CD14-positive monocyte (primary cell): ENCODE measurements at regions not wholly inside any gene's neighbourhood (a gene's known extent, or its start where the extent isn't known, plus 50 kb on each side); places are given as distances from the start of the nearest gene placed in this dataset.
"Not testable (repeated sequence)": the region's sequence is repeated elsewhere in the genome, so short reads cannot be mapped to it uniquely, and the experiment has no call there.

Source experiments
- DNase-seq, 3 donors: peaks; one replicate each; pipeline ENCODE4 v3.0.0-alpha.2; 2011 to 2022
- H2AFZ ChIP-seq: 2 replicates; pipeline ENCODE4 v1.6.0; 2012; ENCODE audit warnings: mild to moderate bottlenecking, low read depth, low read length, inconsistent platforms; ENCODE audit not compliant: insufficient read depth, poor library complexity, severe bottlenecking
- H3K27ac ChIP-seq, 2 donors: 1 replicate in 1 of 2; 2 replicates in 1 of 2; pipeline ENCODE4 v1.5.1; 2012 to 2013; ENCODE audit warnings: low read length in 2 of 2, control low read depth in 1 of 2, inconsistent platforms in 1 of 2, low read depth in 1 of 2, mild to moderate bottlenecking in 1 of 2
- H3K27me3 ChIP-seq, 2 donors: one replicate each; pipeline versions ENCODE4 v1.6.0 to v1.6.1; 2011 to 2013; ENCODE audit warnings: low read length in 2 of 2; ENCODE audit not compliant: control insufficient read depth in 2 of 2, insufficient read depth in 2 of 2
- H3K36me3 ChIP-seq, 2 donors: replicated peaks in 1 of 2; 1 replicate in 1 of 2; 2 replicates in 1 of 2; pipeline versions ENCODE4 v1.5.1 to v1.6.1; 2012 to 2013; ENCODE audit warnings: low read length in 2 of 2, control low read depth in 1 of 2, inconsistent platforms in 1 of 2, mild to moderate bottlenecking in 1 of 2; ENCODE audit not compliant: insufficient read depth in 2 of 2, control insufficient read depth in 1 of 2
- H3K4me1 ChIP-seq, 2 donors: 1 replicate in 1 of 2; 2 replicates in 1 of 2; pipeline versions ENCODE4 v1.5.1 to v1.6.1; 2012 to 2013; ENCODE audit warnings: low read length in 2 of 2, control low read depth in 1 of 2, inconsistent platforms in 1 of 2, mild to moderate bottlenecking in 1 of 2, moderate library complexity in 1 of 2; ENCODE audit not compliant: insufficient read depth in 2 of 2, control insufficient read depth in 1 of 2
- H3K4me2 ChIP-seq: replicated peaks from 2 replicates; pipeline ENCODE3; 2012; ENCODE audit warnings: low read length, moderate library complexity, mild to moderate bottlenecking; ENCODE audit not compliant: poor library complexity, severe bottlenecking; ENCODE audit errors: extremely low read depth
- H3K4me3 ChIP-seq, 3 experiments: fragments of 200-600 bp in 1 of 3; sonication (generic) in 1 of 3; replicated peaks in 1 of 3; 1 replicate in 2 of 3; 2 replicates in 1 of 3; pipeline ENCODE4 v1.5.1; 2011 to 2013; ENCODE audit warnings: low read length in 3 of 3, mild to moderate bottlenecking in 3 of 3, control low read depth in 2 of 3, low read depth in 2 of 3, inconsistent platforms in 1 of 3, moderate library complexity in 1 of 3
- H3K79me2 ChIP-seq: 2 replicates; pipeline ENCODE4 v1.6.0; 2012; ENCODE audit warnings: mild to moderate bottlenecking, control low read depth, inconsistent platforms, low read length, moderate library complexity; ENCODE audit not compliant: insufficient read depth
- H3K9ac ChIP-seq: 2 replicates; pipeline ENCODE4 v1.6.0; 2017; ENCODE audit warnings: low read length, mild to moderate bottlenecking; ENCODE audit not compliant: insufficient read depth, poor library complexity, severe bottlenecking
- H3K9me3 ChIP-seq, 2 donors: replicated peaks in 1 of 2; 1 replicate in 1 of 2; 2 replicates in 1 of 2; pipeline versions ENCODE4 v1.5.1 to v1.6.1; 2012 to 2013; ENCODE audit warnings: low read length in 2 of 2, control low read depth in 1 of 2; ENCODE audit not compliant: control insufficient read depth in 1 of 2, insufficient read depth in 1 of 2
- H4K20me1 ChIP-seq: 2 replicates; pipeline ENCODE4 v1.6.0; 2012; ENCODE audit warnings: mild to moderate bottlenecking, low read length, control low read depth, moderate library complexity; ENCODE audit not compliant: insufficient read depth
- H3K27ac Mint-ChIP-seq, 7 donors: one replicate each; pipeline ENCODE4 v1.8.0; 2020; ENCODE audit warnings: mild to moderate bottlenecking in 7 of 7, mixed read lengths in 7 of 7, moderate library complexity in 6 of 7, inconsistent platforms in 2 of 7
- H3K27me3 Mint-ChIP-seq, 3 donors: one replicate each; pipeline ENCODE4 v1.8.0; 2021 to 2022; ENCODE audit warnings: low read depth in 3 of 3, mild to moderate bottlenecking in 3 of 3, mixed read lengths in 3 of 3, moderate library complexity in 3 of 3, inconsistent platforms in 1 of 3
- H3K36me3 Mint-ChIP-seq, 2 donors: one replicate each; pipeline ENCODE4 v1.8.0; 2020; ENCODE audit warnings: mixed read lengths in 2 of 2, inconsistent platforms in 1 of 2, mild to moderate bottlenecking in 1 of 2
- H3K4me1 Mint-ChIP-seq: one replicate; pipeline ENCODE4 v1.8.0; 2020; ENCODE audit warnings: mild to moderate bottlenecking, mixed read lengths
- H3K4me3 Mint-ChIP-seq, 2 donors: one replicate each; pipeline ENCODE4 v1.8.0; 2020; ENCODE audit warnings: mild to moderate bottlenecking in 2 of 2, mixed read lengths in 2 of 2, moderate library complexity in 1 of 2
- H3K9me3 Mint-ChIP-seq, 7 donors: one replicate each; pipeline ENCODE4 v1.8.0; 2020 to 2022; ENCODE audit warnings: mixed read lengths in 7 of 7, mild to moderate bottlenecking in 6 of 7, moderate library complexity in 6 of 7, inconsistent platforms in 2 of 7
- whole genome bisulfite sequencing: methylation state at CpG from one replicate; pipeline ENCODE4 v1.1.5; 2013; ENCODE audit warnings: missing lambda C conversion rate; ENCODE audit not compliant: insufficient coverage; 5-methylcytosine and 5-hydroxymethylcytosine counted together
- intact Hi-C, 2 donors: fragments of 100-400 bp; cut with micrococcal nuclease; formaldehyde crosslinking; loops; one replicate each; pipeline versions ENCODE4 v1.15.0 to v1.15.1; 2023

- H3K4me3 Mint-ChIP-seq, H4K20me1 ChIP-seq, H3K4me3 ChIP-seq, H3K27me3 Mint-ChIP-seq, H3K27me3 ChIP-seq, H3K9ac ChIP-seq, H3K4me1 Mint-ChIP-seq, H3K79me2 ChIP-seq, H3K27ac ChIP-seq, H3K9me3 ChIP-seq, intact Hi-C loops, DNase-seq, H3K4me2 ChIP-seq, H2AFZ ChIP-seq, H3K27ac Mint-ChIP-seq, H3K4me1 ChIP-seq, H3K36me3 ChIP-seq, H3K36me3 Mint-ChIP-seq: not testable (repeated sequence)
- no CpG with 5 or more reads among the region's 2 CpGs for WGBS
- peaks cover 0 to 10% (median 0%) of the 10 kb centered on the region in 7 donors for H3K9me3 Mint-ChIP-seq
These were observed 781.7 kb downstream of the SPATA31A6 start for GRCh38 chr9:42965155-42965554.

- H3K27ac Mint-ChIP-seq, H3K36me3 ChIP-seq, H3K4me1 Mint-ChIP-seq, H3K9me3 ChIP-seq, H3K4me3 ChIP-seq, H3K27me3 Mint-ChIP-seq, H3K4me1 ChIP-seq, H3K27me3 ChIP-seq, H3K27ac ChIP-seq, H3K79me2 ChIP-seq, DNase-seq, H4K20me1 ChIP-seq, H3K4me3 Mint-ChIP-seq, H2AFZ ChIP-seq, H3K4me2 ChIP-seq, intact Hi-C loops, H3K9ac ChIP-seq, H3K36me3 Mint-ChIP-seq: not testable (repeated sequence)
- H3K9me3 Mint-ChIP-seq = peaks cover 0 to 14% (median 8%) of the 10 kb centered on the region in 7 donors
- WGBS = no CpG with 5 or more reads among the region's 10 CpGs
These were observed 788.4 kb downstream of the SPATA31A6 start for GRCh38 chr9:42971872-42972271.

GRCh38 chr9:42974725-42975124 is 791.3 kb downstream of the SPATA31A6 start:
- H3K79me2 ChIP-seq, H3K4me3 ChIP-seq, H3K27me3 ChIP-seq, H3K27ac ChIP-seq, H3K27ac Mint-ChIP-seq, H3K9me3 ChIP-seq, intact Hi-C loops, H3K9ac ChIP-seq, H3K4me3 Mint-ChIP-seq, H2AFZ ChIP-seq, H3K36me3 ChIP-seq, H4K20me1 ChIP-seq, H3K4me1 Mint-ChIP-seq, DNase-seq, H3K4me2 ChIP-seq, H3K4me1 ChIP-seq, H3K27me3 Mint-ChIP-seq, H3K36me3 Mint-ChIP-seq: not testable (repeated sequence)
- peaks cover 0 to 14% (median 8%) of the 10 kb centered on the region in 7 donors for H3K9me3 Mint-ChIP-seq
- 0% methylated on average over 7 of the region's 31 CpGs for WGBS

DNA sequence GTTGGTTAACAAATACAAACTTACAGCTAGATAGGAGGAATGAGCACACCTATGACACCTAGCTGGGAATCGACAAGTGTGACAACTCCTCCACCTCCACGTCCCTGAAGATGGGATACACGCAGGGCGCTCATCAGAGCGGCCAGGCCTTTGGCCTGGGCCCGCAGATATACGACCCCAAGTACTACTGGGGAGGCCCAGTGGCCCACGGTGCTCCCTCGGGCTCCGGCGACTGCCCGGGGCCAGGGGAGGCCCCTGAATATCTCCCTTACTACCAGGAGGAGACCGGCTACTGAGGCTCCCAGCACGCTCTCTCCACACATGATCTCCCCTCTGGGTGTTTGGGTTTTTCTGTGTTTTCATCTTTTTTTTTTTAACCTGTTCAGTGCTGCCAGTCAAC is 801.3 kb downstream of the SPATA31A6 start:
- H3K4me1 ChIP-seq, H3K4me3 Mint-ChIP-seq, H3K4me1 Mint-ChIP-seq, H3K9me3 ChIP-seq, H4K20me1 ChIP-seq, H2AFZ ChIP-seq, H3K4me3 ChIP-seq, H3K36me3 ChIP-seq, H3K27me3 Mint-ChIP-seq, H3K9ac ChIP-seq, H3K79me2 ChIP-seq, DNase-seq, H3K36me3 Mint-ChIP-seq, H3K27me3 ChIP-seq, intact Hi-C loops, H3K4me2 ChIP-seq, H3K27ac ChIP-seq, H3K27ac Mint-ChIP-seq: not testable (repeated sequence)
- H3K9me3 Mint-ChIP-seq = peaks cover 2 to 12% (median 5%) of the 10 kb centered on the region in 7 donors
- 94% methylated on average over 7 of the region's 14 CpGs for WGBS
